ENCODE measurements at regions not wholly inside any gene's neighbourhood (a gene's known extent, or its start where the extent isn't known, plus 50 kb on each side); places are given as distances from the start of the nearest gene placed in this dataset.

GRCh38 chr6:170034294-170034693 lies 256.6 kb downstream of the DLL1 start:
- TF ChIP-seq CTCF (conservative IDR thresholded peaks at IDR 0.05; ENCODE audit: low read depth, low read length): no peak
- no peak for TF ChIP-seq EZH2 (IDR thresholded peaks at IDR 0.05; ENCODE audit: borderline replicate concordance, low read depth, low read length, poor library complexity, severe bottlenecking)
